MG63 (cell line): ENCODE measurements at regions not wholly inside any gene's neighbourhood (a gene's known extent, or its start where the extent isn't known, plus 50 kb on each side); places are given as distances from the start of the nearest gene placed in this dataset.
"Not testable (repeated sequence)": the region's sequence is repeated elsewhere in the genome, so short reads cannot be mapped to it uniquely, and the experiment has no call there.

Experiments used
- DNase-seq: peaks from one replicate; pipeline ENCODE4 v3.0.0-alpha.2; 2020
- H3K27me3 ChIP-seq: fragments of 250-450 bp; sonication (Bioruptor Pico); 2 replicates; pipeline ENCODE4 v1.5.1; 2020; ENCODE audit warnings: mild to moderate bottlenecking, moderate library complexity
- H3K36me3 ChIP-seq: fragments of 250-450 bp; sonication (Bioruptor Pico); 2 replicates; pipeline ENCODE4 v1.5.1; 2020; ENCODE audit warnings: mild to moderate bottlenecking, moderate library complexity
- H3K4me3 ChIP-seq: fragments of 250-450 bp; sonication (Bioruptor Pico); 2 replicates; pipeline ENCODE4 v1.5.1; 2020; ENCODE audit warnings: mild to moderate bottlenecking, moderate library complexity
- H3K9me3 ChIP-seq: fragments of 250-450 bp; sonication (Bioruptor Pico); 2 replicates; pipeline ENCODE4 v1.5.1; 2020; ENCODE audit warnings: mild to moderate bottlenecking, moderate library complexity

DNA sequence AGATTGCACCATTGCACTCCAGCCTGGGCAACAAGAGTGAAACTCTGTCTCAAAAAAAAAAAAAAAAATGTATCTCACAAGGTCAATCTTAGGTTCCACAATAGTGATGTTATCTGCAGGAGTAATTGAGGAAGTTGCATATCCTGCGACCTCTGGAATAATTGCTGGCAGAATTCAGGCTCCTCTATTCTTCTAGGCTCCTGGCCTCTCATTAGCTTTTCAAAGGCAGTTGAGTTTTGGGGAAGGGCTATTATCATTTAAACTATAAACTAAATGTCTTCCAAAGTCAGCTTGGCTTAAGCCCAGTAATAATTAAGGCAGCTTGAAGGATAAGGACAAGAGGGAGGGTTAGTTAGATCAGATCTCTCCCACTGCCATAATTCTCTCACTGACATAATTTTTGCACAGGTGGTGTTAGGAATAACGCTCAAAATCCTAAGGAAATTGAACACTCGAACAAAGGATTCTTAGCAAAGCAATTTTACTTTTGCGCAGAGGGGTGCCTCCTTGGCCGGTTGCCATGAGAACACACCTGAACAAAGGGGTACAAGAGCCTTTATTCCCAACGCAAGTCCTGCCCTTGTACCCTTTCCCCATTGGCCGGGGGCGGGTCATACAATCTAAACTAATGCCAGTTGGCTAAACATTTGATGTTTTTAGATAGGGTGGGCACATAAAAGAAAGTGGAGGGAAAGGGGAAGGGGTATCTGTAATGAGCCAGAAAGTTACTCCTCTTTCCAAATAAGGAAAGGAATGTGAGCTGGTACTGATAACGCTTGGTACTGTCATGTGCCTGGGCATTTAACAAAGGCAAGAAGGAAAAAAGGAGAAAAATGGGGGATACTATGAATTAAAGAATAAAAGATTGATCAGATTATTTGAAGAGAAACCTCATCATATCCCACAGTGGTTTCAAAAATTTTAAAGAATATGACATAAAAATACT, 106.4 kb upstream of the CCNG1 start:
- no peak for DNase-seq
- no peaks in the 10 kb centered on the region for H3K9me3 ChIP-seq
- no peaks in the 10 kb centered on the region for H3K36me3 ChIP-seq
- H3K27me3 ChIP-seq: 0 out of 2 replicates have a peak, but pooled peaks cover 2% of the 10 kb centered on the region
- no peak overlapping the region for H3K4me3 ChIP-seq

GRCh38 chr5:163336074-163336473, 101.3 kb upstream of the CCNG1 start:
- not testable (repeated sequence) for H3K27me3 ChIP-seq, DNase-seq, H3K36me3 ChIP-seq, H3K4me3 ChIP-seq, H3K9me3 ChIP-seq

DNA sequence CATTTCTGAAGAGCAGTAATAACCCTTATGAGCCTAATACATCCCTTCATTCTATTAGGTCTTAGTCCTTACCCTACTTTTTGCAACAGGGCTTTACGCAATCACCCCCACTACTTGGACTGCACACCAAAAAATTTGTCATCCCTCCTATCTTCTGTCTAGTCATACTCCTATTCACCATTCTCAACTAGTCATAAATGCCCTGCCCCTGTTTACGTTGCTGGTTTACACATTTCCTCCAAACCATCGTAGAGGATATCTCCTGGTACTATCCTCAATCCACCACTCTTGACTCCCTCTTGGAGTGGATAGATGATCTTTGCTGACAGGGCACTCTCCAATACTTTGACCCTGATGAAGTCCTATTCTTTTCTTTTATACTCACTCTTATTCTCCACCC, 98.2 kb upstream of the CCNG1 start:
- H3K4me3 ChIP-seq: no peak overlapping the region
- 0 out of 2 replicates have a peak, but pooled peaks cover 2% of the 10 kb centered on the region for H3K27me3 ChIP-seq
- H3K36me3 ChIP-seq: no peaks in the 10 kb centered on the region
- H3K9me3 ChIP-seq: no peaks in the 10 kb centered on the region
- no peak for DNase-seq

GRCh38 chr5:163340378-163340777, 97.0 kb upstream of the CCNG1 start:
- not testable (repeated sequence) for H3K9me3 ChIP-seq

DNA sequence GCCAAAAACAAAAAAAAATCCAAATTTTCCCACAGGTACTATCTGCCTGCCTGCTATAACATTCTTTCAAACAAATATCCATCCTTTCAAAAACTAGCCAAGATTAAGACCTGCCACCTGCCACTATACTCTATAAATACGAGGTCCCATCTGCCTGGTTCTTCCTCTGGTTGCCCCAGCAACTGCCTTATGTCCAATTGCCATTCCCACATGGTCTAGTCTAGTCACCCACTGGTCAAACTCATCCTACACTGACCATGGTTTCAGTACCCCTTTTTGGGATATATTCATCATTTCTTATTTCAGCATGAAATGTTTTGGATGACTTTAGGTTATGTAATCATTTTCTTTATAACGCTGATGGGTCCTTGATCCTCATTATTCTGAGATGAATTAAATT, 95.1 kb upstream of the CCNG1 start:
- DNase-seq: no peak
- Histone ChIP-seq H3K4me3 (no peak overlapping the region), H3K9me3 (no peaks in the 10 kb centered on the region), H3K27me3 (no peaks in the 10 kb centered on the region), H3K36me3 (no peaks in the 10 kb centered on the region)

More at GRCh38 chr5:163340378-163340777, 97.0 kb upstream of the CCNG1 start:
- H3K27me3 ChIP-seq, DNase-seq, H3K36me3 ChIP-seq, H3K4me3 ChIP-seq: not testable (repeated sequence)

DNA sequence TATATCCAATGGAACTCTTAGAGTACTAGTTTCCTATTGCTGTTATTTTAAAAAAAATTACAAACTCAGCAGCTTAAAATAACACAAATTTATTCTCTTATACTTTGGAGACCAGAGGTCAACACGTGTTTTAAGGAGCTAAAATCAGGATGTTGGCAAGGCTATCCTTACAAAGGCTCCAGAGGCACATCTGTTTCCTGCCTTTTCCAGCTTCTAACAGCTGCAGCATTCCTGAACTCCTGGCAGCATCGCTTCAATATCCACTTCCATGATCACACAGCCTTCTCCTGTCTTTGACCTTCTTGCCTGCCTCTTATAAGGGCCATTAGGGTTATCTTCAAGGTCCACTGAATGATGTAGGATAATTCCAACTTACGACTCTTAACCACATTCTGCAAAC, 92.2 kb upstream of the CCNG1 start:
- peaks cover 5% of the 10 kb centered on the region; the same call in 1 of the 2 replicates for H3K27me3 ChIP-seq

DNA sequence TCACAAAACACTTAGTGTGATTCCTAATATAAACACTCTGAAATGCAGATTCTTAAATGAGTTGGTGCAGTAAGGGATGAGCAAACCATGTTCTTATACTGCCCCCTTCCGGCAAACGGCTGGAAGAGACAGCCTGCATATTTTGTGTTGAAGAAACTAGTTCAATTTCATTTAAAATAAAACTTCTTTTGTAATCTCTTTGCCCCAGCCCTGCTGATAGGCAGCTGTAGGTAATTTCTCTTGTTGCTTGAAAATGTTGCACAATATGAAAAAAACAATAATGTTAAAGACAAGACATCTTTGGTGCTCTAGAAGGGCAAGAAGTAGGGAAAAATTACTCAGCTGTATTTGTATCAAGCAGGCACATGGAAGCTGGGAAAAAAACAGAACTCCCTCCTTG, 89.7 kb upstream of the CCNG1 start:
- Histone ChIP-seq H3K9me3 (no peaks in the 10 kb centered on the region), H3K4me3 (no peak overlapping the region), H3K27me3 (peaks cover 15% of the 10 kb centered on the region), H3K36me3 (no peaks in the 10 kb centered on the region)
- peak; percentile 35 for DNase-seq

More for the DNA sequence above, 92.2 kb upstream of the CCNG1 start:
- Histone ChIP-seq H3K9me3 (no peaks in the 10 kb centered on the region), H3K36me3 (no peaks in the 10 kb centered on the region), H3K4me3 (no peak overlapping the region)
- no peak for DNase-seq

DNA sequence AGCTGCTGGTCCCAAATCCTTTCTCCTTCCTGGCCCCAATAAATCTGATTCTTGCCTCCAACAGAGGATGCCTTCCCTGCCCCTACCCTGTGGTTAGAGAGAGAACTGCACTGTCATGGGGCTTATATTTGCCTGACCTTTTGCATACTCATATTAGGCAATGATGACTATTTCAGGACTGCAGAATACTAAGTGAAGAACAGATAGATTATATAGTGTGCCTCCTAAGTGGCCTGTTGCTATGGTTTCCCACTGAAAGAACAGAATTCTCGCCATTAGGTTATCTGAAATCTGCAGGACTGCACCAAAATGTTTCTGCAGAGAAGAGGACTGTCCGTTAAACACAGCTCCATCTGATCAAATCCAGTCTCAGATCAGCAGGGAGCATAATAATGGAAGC, 87.3 kb upstream of the CCNG1 start:
- no peak for DNase-seq
- Histone ChIP-seq H3K4me3 (no peak overlapping the region), H3K36me3 (no peaks in the 10 kb centered on the region), H3K9me3 (no peaks in the 10 kb centered on the region), H3K27me3 (peaks cover 15% of the 10 kb centered on the region)

DNA sequence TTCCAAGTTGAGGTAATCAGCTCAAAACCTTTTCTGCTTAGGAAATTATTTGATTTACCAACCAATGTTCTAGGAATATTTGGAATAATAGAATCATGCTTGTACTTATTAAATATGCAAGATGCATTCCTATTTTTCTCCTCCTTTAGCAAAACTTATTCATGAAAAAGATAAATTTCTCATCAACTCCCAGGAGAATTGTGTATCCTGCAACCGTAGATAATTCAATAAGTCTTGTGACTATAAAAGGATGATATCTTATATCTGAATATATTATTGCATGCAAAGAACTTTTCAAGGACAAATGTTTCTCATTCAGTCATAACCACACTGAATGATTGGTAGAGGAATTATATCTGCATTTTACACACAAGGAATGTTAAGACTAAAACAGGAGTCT, 84.9 kb upstream of the CCNG1 start:
- no peak for DNase-seq
- Histone ChIP-seq H3K36me3 (no peaks in the 10 kb centered on the region), H3K27me3 (peaks cover 15% of the 10 kb centered on the region), H3K4me3 (no peak overlapping the region), H3K9me3 (no peaks in the 10 kb centered on the region)

DNA sequence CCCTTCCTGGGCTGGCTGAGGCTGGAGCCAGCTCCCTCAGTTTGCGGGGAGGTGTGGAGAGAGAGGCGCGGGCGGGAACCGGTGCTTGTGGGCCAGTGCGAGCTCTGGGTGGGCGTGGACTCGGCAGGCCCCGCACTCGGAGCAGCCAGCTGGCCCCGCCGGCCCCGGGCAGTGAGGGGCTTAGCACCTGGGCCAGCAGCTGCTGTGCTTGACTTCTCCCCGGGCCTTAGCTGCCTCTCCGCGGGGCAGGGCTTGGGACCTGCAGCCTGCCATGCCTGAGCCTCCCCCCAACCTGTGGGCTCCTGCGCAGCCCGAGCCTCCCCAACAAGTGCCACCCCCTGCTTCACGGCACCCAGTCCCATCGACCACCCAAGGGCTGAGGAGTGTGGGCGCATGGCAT, 81.6 kb upstream of the CCNG1 start:
- H3K36me3 ChIP-seq, H3K9me3 ChIP-seq, DNase-seq, H3K4me3 ChIP-seq: not testable (repeated sequence)
- peaks cover 18% of the 10 kb centered on the region for H3K27me3 ChIP-seq

DNA sequence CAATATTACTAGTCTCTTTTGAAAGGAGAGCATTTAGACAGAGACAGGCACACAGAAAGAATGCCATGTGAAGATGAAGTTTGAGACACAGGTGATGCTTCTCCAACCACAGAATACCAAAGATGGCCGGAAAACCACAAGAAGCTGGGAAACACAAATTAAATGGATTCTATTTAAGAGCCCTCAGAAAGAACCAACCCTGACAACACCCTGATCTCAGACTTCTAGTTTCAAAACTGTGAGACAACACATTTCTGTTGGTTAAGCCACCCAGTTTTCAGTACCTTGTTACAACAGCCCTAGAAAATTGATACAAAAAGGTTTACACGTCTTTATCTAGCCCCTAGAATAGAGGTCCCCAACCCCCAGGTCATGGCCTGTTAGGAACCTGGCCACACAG, 79.8 kb upstream of the CCNG1 start:
- peaks cover 14% of the 10 kb centered on the region for H3K27me3 ChIP-seq
- no peaks in the 10 kb centered on the region for H3K9me3 ChIP-seq
- DNase-seq: no peak
- no peaks in the 10 kb centered on the region for H3K36me3 ChIP-seq
- no peak overlapping the region for H3K4me3 ChIP-seq

DNA sequence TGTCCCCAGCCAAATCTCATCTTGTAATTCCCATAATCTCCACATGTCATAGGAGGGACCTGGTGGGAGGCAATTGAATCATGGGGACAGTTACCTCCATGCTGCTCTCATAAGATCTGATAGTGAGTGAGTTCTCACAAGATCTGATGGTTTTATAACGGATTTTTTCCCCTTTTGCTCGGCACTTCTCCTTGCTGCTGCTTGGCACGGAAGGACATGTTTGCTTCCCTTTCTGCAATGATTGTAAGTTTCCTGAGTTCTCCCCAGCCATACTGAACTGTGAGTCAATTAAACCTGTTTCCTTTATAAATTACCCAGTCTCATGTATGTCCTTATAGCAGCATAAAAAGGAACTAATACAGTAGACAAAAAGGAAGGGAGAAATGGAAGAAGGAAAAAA, 76.7 kb upstream of the CCNG1 start:
- DNase-seq: no peak
- no peak overlapping the region for H3K4me3 ChIP-seq
- no peaks in the 10 kb centered on the region for H3K9me3 ChIP-seq
- peaks cover 17% of the 10 kb centered on the region for H3K27me3 ChIP-seq
- no peaks in the 10 kb centered on the region for H3K36me3 ChIP-seq

DNA sequence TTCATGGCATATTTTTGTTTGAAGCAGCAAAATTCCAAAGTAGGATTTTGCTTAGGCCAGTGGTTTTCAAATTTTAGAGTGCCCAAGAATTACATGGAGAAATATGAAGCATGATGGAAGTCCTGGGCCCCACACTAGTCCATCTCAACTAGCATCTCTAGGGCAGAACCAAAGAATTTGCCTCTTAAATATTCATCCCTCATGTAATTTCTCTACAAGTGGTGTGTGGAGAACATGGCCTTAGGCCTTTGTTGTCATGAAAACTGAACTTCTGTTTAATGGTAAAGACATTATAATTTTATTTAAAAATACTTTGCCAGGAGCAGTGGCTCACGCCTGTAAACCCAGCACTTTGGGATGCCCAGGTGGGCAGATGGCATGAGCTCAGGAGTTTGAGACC, 75.9 kb upstream of the CCNG1 start:
- Histone ChIP-seq H3K36me3 (no peaks in the 10 kb centered on the region), H3K4me3 (no peak overlapping the region), H3K27me3 (peaks cover 17% of the 10 kb centered on the region), H3K9me3 (no peaks in the 10 kb centered on the region)
- no peak for DNase-seq

DNA sequence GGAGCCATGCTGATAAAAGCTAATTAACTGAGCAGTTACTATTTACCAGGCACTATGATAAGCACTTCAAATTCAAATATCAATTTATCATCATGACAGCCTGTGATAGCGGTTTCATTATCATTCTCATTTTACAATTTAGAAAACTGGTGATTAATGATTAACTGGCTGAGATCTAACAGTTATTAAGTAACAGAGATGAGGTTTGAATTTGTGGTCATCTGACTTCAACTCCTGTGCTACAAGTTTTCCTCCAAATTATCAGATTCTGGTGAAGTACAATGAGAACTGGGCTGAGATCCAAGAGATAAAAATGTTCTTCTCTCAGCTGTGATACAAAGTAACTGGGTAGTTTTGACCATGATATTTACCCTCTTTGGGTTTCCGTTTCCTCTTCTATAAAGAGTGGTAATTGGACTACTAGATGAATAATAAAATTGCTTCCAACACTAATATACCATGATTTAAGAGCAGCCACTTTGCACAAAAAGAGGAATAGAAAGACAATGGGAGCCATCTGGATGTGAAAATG, 74.5 kb upstream of the CCNG1 start:
- no peaks in the 10 kb centered on the region for H3K9me3 ChIP-seq
- no peak overlapping the region for H3K4me3 ChIP-seq
- no peak for DNase-seq
- H3K36me3 ChIP-seq: no peaks in the 10 kb centered on the region
- peaks cover 16% of the 10 kb centered on the region for H3K27me3 ChIP-seq

DNA sequence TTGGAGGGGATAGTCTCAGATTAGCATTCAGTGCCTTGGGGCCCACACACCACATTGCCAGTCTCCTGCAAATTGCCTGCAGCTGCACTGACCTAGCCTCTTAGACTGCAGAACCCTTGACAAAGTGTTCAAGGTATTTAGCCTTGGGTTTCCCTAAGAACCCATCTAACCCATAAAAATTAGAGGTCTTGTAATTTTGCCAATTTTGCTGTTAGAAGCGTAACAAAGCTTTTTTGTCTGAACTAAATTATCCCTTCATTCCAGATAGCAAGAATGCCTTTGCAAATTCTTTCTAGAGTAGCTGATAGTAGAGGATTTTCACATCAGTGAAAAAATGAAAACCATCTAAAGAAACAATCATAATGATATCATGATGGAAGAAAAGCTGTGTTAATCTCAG, 74.0 kb upstream of the CCNG1 start:
- Histone ChIP-seq H3K9me3 (no peaks in the 10 kb centered on the region), H3K27me3 (peaks cover 11% of the 10 kb centered on the region), H3K4me3 (no peak overlapping the region), H3K36me3 (no peaks in the 10 kb centered on the region)
- no peak for DNase-seq

- Histone ChIP-seq H3K36me3 (no peaks in the 10 kb centered on the region), H3K9me3 (no peaks in the 10 kb centered on the region), H3K4me3 (no peak overlapping the region), H3K27me3 (0 out of 2 replicates have a peak, but pooled peaks cover 3% of the 10 kb centered on the region)
- DNase-seq: no peak
These were observed 70.6 kb upstream of the CCNG1 start for GRCh38 chr5:163366757-163367156.

DNA sequence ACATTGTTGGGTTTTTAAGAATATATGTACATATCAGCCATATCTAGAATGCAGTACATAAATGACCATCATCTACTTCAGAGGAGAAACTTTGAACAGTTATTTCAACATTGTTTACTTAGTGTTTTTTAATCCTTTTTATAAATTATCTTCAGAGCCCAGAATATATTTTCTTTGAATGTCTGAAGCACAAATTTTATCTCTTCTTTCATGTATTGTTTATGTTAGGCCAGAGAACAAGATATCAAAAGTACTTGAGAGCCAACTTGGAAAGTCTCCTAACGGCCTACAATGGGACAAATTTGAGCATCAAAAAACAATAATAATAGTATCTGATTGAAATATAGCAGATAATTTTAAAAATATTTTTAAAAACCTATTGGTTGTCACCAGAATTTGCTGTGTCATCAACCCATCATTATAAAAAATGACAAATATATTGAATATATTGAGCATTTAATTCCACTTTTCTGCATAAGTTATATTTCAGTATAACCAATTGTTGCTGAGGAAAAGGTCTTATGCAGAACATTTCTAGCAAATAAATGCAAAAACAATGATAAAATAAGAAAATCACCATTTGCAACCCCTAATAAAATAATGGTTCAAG, 67.5 kb upstream of the CCNG1 start:
- H3K27me3 ChIP-seq: no peaks in the 10 kb centered on the region
- no peak for DNase-seq
- no peaks in the 10 kb centered on the region for H3K9me3 ChIP-seq
- no peaks in the 10 kb centered on the region for H3K36me3 ChIP-seq
- H3K4me3 ChIP-seq: no peak overlapping the region
